KMS-11 (cell line): ENCODE measurements at regions not wholly inside any gene's neighbourhood (a gene's known extent, or its start where the extent isn't known, plus 50 kb on each side); places are given as distances from the start of the nearest gene placed in this dataset.

Experiments
- H2AFZ ChIP-seq: fragments of 200-600 bp; sonication (generic); 2 replicates; pipeline ENCODE4 v1.6.1; 2016; ENCODE audit warnings: antibody characterized with exemption, mixed run types, low read depth
- H3K27ac ChIP-seq: fragments of 200-600 bp; sonication (generic); 2 replicates; pipeline ENCODE4 v1.6.1; 2016; ENCODE audit warnings: mild to moderate bottlenecking, mixed run types
- H3K27me3 ChIP-seq: fragments of 200-600 bp; sonication (generic); 2 replicates; pipeline ENCODE4 v1.6.1; 2017; ENCODE audit warnings: mild to moderate bottlenecking, low read depth, mixed run types, moderate library complexity; ENCODE audit not compliant: insufficient read depth
- H3K36me3 ChIP-seq: fragments of 200-600 bp; sonication (generic); 2 replicates; pipeline ENCODE4 v1.6.1; 2017; ENCODE audit warnings: mild to moderate bottlenecking, mixed run types; ENCODE audit not compliant: insufficient read depth
- H3K4me1 ChIP-seq: fragments of 200-600 bp; sonication (generic); 2 replicates; pipeline ENCODE4 v1.6.1; 2016; ENCODE audit warnings: mild to moderate bottlenecking, low read depth, mixed run types; ENCODE audit not compliant: poor library complexity, severe bottlenecking
- H3K4me2 ChIP-seq: fragments of 200-600 bp; sonication (generic); 2 replicates; pipeline ENCODE4 v1.7.0; 2016; ENCODE audit warnings: mild to moderate bottlenecking, mixed run types
- H3K4me3 ChIP-seq: fragments of 200-600 bp; sonication (generic); IDR thresholded peaks from 2 replicates; pipeline ENCODE4 v1.6.1; 2017; ENCODE audit warnings: low read depth, low read length, mixed read lengths; ENCODE audit not compliant: insufficient read depth
- H3K79me2 ChIP-seq: fragments of 200-600 bp; sonication (generic); 2 replicates; pipeline ENCODE4 v1.6.1; 2016; ENCODE audit warnings: low read depth, mixed run types; ENCODE audit not compliant: insufficient read depth
- H3K9ac ChIP-seq: fragments of 200-600 bp; sonication (generic); 2 replicates; pipeline ENCODE4 v1.6.1; 2016; ENCODE audit warnings: mild to moderate bottlenecking, mixed run types
- H4K20me1 ChIP-seq: fragments of 200-600 bp; sonication (generic); 2 replicates; pipeline ENCODE4 v1.6.1; 2016; ENCODE audit warnings: mild to moderate bottlenecking, mixed run types; ENCODE audit not compliant: insufficient read depth
- TF ChIP-seq, protein P1 (sequence below): fragments of 200-600 bp; sonication (generic); conservative IDR thresholded peaks from 2 replicates; pipeline ENCODE4 v1.6.1; 2017; ENCODE audit warnings: low read depth, mild to moderate bottlenecking, antibody characterized with exemption, low read length, moderate library complexity, mixed read lengths

DNA sequence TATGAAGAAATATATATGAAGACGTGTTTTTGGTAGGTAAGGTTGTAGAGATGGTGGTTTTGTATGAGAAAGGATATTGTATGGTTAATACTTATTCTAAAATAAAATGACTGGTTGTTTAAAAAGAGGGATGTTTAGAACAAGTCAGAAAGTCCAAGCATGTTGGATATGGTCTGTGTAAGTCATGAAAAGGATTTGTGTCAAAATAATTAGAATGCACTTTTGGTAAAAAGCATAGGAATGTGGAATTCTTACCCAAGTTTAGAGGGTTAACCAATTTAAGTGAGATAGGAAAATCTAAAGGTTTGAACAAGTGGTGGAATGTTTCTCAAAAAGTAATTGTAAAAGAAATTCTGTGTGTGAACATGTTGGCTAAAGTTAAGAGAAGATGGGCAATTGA is 1556.5 kb upstream of the C9orf72 start:
- no peaks in the 10 kb centered on the region for H3K79me2 ChIP-seq
- no peak overlapping the region for H3K4me3 ChIP-seq
- no peak overlapping the region for H2AFZ ChIP-seq
- no peaks in the 10 kb centered on the region; the same call in 1 of the 2 replicates for H3K27me3 ChIP-seq
- no peak overlapping the region for H3K27ac ChIP-seq
- no peaks in the 10 kb centered on the region for H4K20me1 ChIP-seq
- H3K4me2 ChIP-seq: no peak overlapping the region
- H3K36me3 ChIP-seq: no peaks in the 10 kb centered on the region
- no peaks in the 10 kb centered on the region for H3K4me1 ChIP-seq
- TF ChIP-seq, protein P1, sequence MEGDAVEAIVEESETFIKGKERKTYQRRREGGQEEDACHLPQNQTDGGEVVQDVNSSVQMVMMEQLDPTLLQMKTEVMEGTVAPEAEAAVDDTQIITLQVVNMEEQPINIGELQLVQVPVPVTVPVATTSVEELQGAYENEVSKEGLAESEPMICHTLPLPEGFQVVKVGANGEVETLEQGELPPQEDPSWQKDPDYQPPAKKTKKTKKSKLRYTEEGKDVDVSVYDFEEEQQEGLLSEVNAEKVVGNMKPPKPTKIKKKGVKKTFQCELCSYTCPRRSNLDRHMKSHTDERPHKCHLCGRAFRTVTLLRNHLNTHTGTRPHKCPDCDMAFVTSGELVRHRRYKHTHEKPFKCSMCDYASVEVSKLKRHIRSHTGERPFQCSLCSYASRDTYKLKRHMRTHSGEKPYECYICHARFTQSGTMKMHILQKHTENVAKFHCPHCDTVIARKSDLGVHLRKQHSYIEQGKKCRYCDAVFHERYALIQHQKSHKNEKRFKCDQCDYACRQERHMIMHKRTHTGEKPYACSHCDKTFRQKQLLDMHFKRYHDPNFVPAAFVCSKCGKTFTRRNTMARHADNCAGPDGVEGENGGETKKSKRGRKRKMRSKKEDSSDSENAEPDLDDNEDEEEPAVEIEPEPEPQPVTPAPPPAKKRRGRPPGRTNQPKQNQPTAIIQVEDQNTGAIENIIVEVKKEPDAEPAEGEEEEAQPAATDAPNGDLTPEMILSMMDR: no peak
- H3K9ac ChIP-seq: no peak overlapping the region

DNA sequence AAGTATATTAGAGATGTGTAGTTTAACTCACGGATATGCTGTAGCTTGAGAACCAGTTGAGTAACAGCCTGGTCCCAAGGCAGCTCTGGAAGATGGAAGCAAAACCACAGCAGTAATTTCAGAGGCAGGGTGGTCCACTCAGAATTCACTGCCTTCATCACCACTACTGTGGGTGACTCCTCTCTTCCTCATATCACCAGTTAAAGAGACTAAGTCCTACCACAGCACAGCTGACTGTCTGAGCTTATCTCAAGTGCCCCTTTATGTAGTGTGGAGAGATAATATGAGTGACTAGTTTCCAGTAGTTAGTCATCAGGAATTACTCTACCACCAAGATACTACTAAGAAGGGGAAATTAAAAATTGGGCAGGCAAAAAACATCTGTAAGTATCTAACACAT is 1571.2 kb upstream of the C9orf72 start:
- no peaks in the 10 kb centered on the region for H3K27me3 ChIP-seq
- H2AFZ ChIP-seq: no peak overlapping the region
- TF ChIP-seq, protein P1: no peak
- no peak overlapping the region for H3K4me2 ChIP-seq
- H3K4me3 ChIP-seq: no peak overlapping the region
- no peaks in the 10 kb centered on the region for H3K4me1 ChIP-seq
- no peaks in the 10 kb centered on the region for H3K79me2 ChIP-seq
- no peaks in the 10 kb centered on the region for H4K20me1 ChIP-seq
- H3K27ac ChIP-seq: no peak overlapping the region
- H3K36me3 ChIP-seq: no peaks in the 10 kb centered on the region
- no peak overlapping the region for H3K9ac ChIP-seq

DNA sequence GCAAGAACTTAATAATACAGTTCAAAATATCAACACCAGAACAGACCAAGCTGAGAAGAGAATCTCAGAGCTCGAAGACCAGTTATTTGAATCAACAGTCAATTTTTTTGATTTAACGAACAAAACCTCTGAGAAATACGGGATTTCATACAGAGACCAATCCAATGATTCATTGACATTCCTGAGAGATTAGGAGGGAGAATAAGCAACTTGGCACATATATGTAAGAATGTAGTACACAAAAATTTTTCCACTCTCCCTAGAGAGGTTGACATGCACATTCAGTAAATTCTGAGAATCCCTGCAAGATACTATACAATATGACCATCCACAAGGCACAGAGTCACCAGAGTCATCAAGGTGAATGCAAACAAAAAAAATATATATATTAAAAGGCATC is 1577.3 kb upstream of the C9orf72 start:
- Histone ChIP-seq H3K79me2 (no peaks in the 10 kb centered on the region), H3K36me3 (no peaks in the 10 kb centered on the region), H4K20me1 (no peaks in the 10 kb centered on the region), H2AFZ (no peak overlapping the region), H3K27me3 (no peaks in the 10 kb centered on the region), H3K9ac (no peak overlapping the region), H3K4me1 (no peaks in the 10 kb centered on the region), H3K27ac (no peak overlapping the region), H3K4me3 (no peak overlapping the region), H3K4me2 (no peak overlapping the region)
- TF ChIP-seq, protein P1: no peak

DNA sequence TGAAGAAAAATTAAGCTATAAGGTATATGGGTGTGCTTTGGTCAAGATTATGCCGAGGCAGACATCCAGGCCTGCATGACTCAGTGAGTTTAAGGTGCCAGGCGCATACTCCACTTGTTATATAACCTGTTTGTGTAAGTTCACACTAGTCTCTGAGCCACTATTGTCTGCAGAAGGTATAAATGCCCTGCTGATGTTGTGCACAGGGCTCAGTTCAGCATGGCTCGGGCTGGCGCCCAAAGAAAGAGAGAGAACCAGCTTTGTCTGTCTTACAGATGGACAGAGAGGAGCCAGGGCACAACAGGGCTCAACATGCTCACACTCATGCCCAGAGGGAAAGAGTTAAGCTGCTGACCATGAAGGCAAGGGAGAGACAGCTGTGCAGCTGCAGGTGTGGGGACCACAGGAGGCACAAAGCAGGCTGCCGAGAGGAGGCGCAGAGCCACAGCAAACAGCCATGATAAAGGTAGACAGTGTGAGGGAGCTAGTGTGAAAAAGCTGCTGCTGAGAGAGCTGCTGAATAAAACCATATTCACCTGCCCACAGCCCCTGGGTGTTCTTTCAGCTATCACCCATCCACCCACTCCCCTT is 1587.6 kb upstream of the C9orf72 start:
- Histone ChIP-seq H3K79me2 (no peaks in the 10 kb centered on the region), H2AFZ (no peak overlapping the region), H3K36me3 (no peaks in the 10 kb centered on the region), H3K4me1 (no peaks in the 10 kb centered on the region), H3K4me3 (no peak overlapping the region), H3K27me3 (no peaks in the 10 kb centered on the region), H3K9ac (no peak overlapping the region), H4K20me1 (no peaks in the 10 kb centered on the region), H3K27ac (no peak overlapping the region), H3K4me2 (no peak overlapping the region)
- TF ChIP-seq, protein P1: no peak
